ENCODE measurements at regions not wholly inside any gene's neighbourhood (a gene's known extent, or its start where the extent isn't known, plus 50 kb on each side); places are given as distances from the start of the nearest gene placed in this dataset.

GRCh38 chr6:2502096-2502997 lies 248.4 kb downstream of the MYLK4 start:
- DNase-seq, result peak; percentile 43

- no peak for DNase-seq
These were observed 252.6 kb downstream of the MYLK4 start for GRCh38 chr6:2497922-2498623.

- DNase-seq, result no peak
These were observed 250.9 kb upstream of the GMDS start for GRCh38 chr6:2496291-2496690.

- no peak for DNase-seq
These were observed 247.5 kb upstream of the GMDS start for GRCh38 chr6:2492686-2493523.

GRCh38 chr6:2491137-2491536 lies 245.7 kb upstream of the GMDS start:
- DNase-seq, result no peak

- no peak for DNase-seq
These were observed 243.2 kb upstream of the GMDS start for GRCh38 chr6:2488578-2488977.

- DNase-seq, result no peak
These were observed 239.7 kb upstream of the GMDS start for GRCh38 chr6:2485116-2485515.

- no peak for DNase-seq
These were observed 237.4 kb upstream of the GMDS start for GRCh38 chr6:2482773-2483172.

- no peak for DNase-seq
These were observed 235.9 kb upstream of the GMDS start for GRCh38 chr6:2481307-2481706.

GRCh38 chr6:2480267-2480966 lies 235.0 kb upstream of the GMDS start:
- no peak for DNase-seq

GRCh38 chr6:2478200-2478599 lies 232.8 kb upstream of the GMDS start:
- peak; percentile 77 for DNase-seq

- DNase-seq, result peak; percentile 68
These were observed 232.3 kb upstream of the GMDS start for GRCh38 chr6:2477666-2478065.

- DNase-seq, result peak; percentile 41
These were observed 231.8 kb upstream of the GMDS start for GRCh38 chr6:2477250-2477649.

GRCh38 chr6:2476376-2476775 lies 231.0 kb upstream of the GMDS start:
- peak; percentile 12 for DNase-seq

GRCh38 chr6:2471472-2471871 lies 226.1 kb upstream of the GMDS start:
- DNase-seq, result no peak

- DNase-seq, result no peak
These were observed 224.0 kb upstream of the GMDS start for GRCh38 chr6:2469428-2469827.

GRCh38 chr6:2468601-2468955 lies 223.2 kb upstream of the GMDS start:
- DNase-seq, result peak; percentile 20

GRCh38 chr6:2467929-2468600 lies 222.7 kb upstream of the GMDS start:
- DNase-seq, result no peak

- no peak for DNase-seq
These were observed 219.9 kb upstream of the GMDS start for GRCh38 chr6:2465336-2465735.

GRCh38 chr6:2464641-2465040 lies 219.2 kb upstream of the GMDS start:
- DNase-seq, result no peak

- DNase-seq, result no peak
These were observed 217.4 kb upstream of the GMDS start for GRCh38 chr6:2462831-2463230.

- no peak for DNase-seq
These were observed 214.9 kb upstream of the GMDS start for GRCh38 chr6:2460216-2460745.

Measured in fibroblast of skin of right biceps (primary cell).